ENCODE measurements at regions not wholly inside any gene's neighbourhood (a gene's known extent, or its start where the extent isn't known, plus 50 kb on each side); places are given as distances from the start of the nearest gene placed in this dataset.

GRCh38 chr2:209358992-209359391, 64.9 kb upstream of the MAP2 start:
- CTCF ChIA-PET, result no interaction called here
- ATAC-seq (no peak), DNase-seq (ENCODE audit: low read depth, low spot score) (no peak)
- no peak for TF ChIP-seq SIN3A (IDR thresholded peaks at IDR 0.05; ENCODE audit: borderline replicate concordance, insufficient read depth, low read depth, low read length)
- TF ChIP-seq POLR2AphosphoS5 (IDR thresholded peaks at IDR 0.05; ENCODE audit: low read depth, low read length), result no peak
- no peak for TF ChIP-seq CTCF (IDR thresholded peaks at IDR 0.05)
- TF ChIP-seq REST (IDR thresholded peaks at IDR 0.05; ENCODE audit: insufficient read depth in 1 of 2, low read depth in 2 of 2, low read length in 1 of 2), result no peak
- no peak for TF ChIP-seq TCF7L2 (IDR thresholded peaks at IDR 0.05; ENCODE audit: low read depth, low read length)
- Histone ChIP-seq H3K4me1 (ENCODE audit: control insufficient read depth, insufficient read depth, low read length) (no peaks in the 10 kb centered on the region), H3K27ac (ENCODE audit: low read length) (no peak overlapping the region; the same call in 1 of the 2 replicates), H3K27me3 (ENCODE audit: control insufficient read depth, insufficient read depth, low read length) (no peaks in the 10 kb centered on the region), H3K36me3 (ENCODE audit: control insufficient read depth, insufficient read depth, low read length) (no peaks in the 10 kb centered on the region), H3K9me3 (ENCODE audit: control insufficient read depth, insufficient read depth, low read depth, low read length) (no peaks in the 10 kb centered on the region; the same call in 1 of the 2 replicates), H3K4me3 (ENCODE audit: low read depth in 2 of 2, low read length in 2 of 2) (no peak overlapping the region)
- intact Hi-C loops (cut with micrococcal nuclease; ENCODE audit: unreplicated experiment), result no loop called here
- in situ Hi-C loops (cut with HindIII; ENCODE audit: low pct_unique_long_range_greater_than_20kb, low sequenced_read_pairs), result no loop called here
- POLR2A ChIA-PET, result no interaction called here
- BruUV-seq (replicated peaks), result no TSS peak

GRCh38 chr2:209367075-209367747, 56.6 kb upstream of the MAP2 start:
- BruUV-seq (replicated peaks), result no TSS peak
- Histone ChIP-seq H3K9me3 (ENCODE audit: control insufficient read depth, insufficient read depth, low read depth, low read length) (peaks cover 15% of the 10 kb centered on the region; the same call in 1 of the 2 replicates), H3K27me3 (ENCODE audit: control insufficient read depth, insufficient read depth, low read length) (no peaks in the 10 kb centered on the region), H3K27ac (ENCODE audit: low read length) (peak overlapping the region; percentile 98), H3K36me3 (ENCODE audit: control insufficient read depth, insufficient read depth, low read length) (no peaks in the 10 kb centered on the region), H3K4me3 (ENCODE audit: low read depth in 2 of 2, low read length in 2 of 2) (no peak overlapping the region), H3K4me1 (ENCODE audit: control insufficient read depth, insufficient read depth, low read length) (peaks cover 22% of the 10 kb centered on the region)
- no peak for DNase-seq (ENCODE audit: low read depth, low spot score)
- no peak for ATAC-seq
- TF ChIP-seq POLR2AphosphoS5 (IDR thresholded peaks at IDR 0.05; ENCODE audit: low read depth, low read length), result no peak
- TF ChIP-seq SIN3A (IDR thresholded peaks at IDR 0.05; ENCODE audit: borderline replicate concordance, insufficient read depth, low read depth, low read length), result no peak
- no peak for TF ChIP-seq REST (IDR thresholded peaks at IDR 0.05; ENCODE audit: insufficient read depth in 1 of 2, low read depth in 2 of 2, low read length in 1 of 2)
- no peak for TF ChIP-seq TCF7L2 (IDR thresholded peaks at IDR 0.05; ENCODE audit: low read depth, low read length)
- no peak for TF ChIP-seq CTCF (IDR thresholded peaks at IDR 0.05)
- CTCF ChIA-PET, result no interaction called here
- in situ Hi-C loops (cut with HindIII; ENCODE audit: low pct_unique_long_range_greater_than_20kb, low sequenced_read_pairs) (no loop called here), intact Hi-C loops (cut with micrococcal nuclease; ENCODE audit: unreplicated experiment) (no loop called here)
- POLR2A ChIA-PET, result no interaction called here
